Umbilical cord (tissue), 1 donor: ENCODE measurements at regions not wholly inside any gene's neighbourhood (a gene's known extent, or its start where the extent isn't known, plus 50 kb on each side); places are given as distances from the start of the nearest gene placed in this dataset.

Experiments
- DNase-seq: peaks from one replicate; pipeline ENCODE4 v3.0.0-alpha.2; 2015; ENCODE audit warnings: low spot score

GRCh38 chr20:57927376-57927775, 217.6 kb upstream of the PMEPA1 start:
- no peak for DNase-seq

- DNase-seq, result no peak
Measured at GRCh38 chr20:57922706-57923105, 212.9 kb upstream of the PMEPA1 start.

GRCh38 chr20:57922083-57922482, 212.3 kb upstream of the PMEPA1 start:
- DNase-seq, result no peak

GRCh38 chr20:57921676-57922075, 211.9 kb upstream of the PMEPA1 start:
- no peak for DNase-seq

GRCh38 chr20:57920971-57921370, 211.2 kb upstream of the PMEPA1 start:
- no peak for DNase-seq

- no peak for DNase-seq
Measured at GRCh38 chr20:57919049-57919448, 209.2 kb upstream of the PMEPA1 start.

GRCh38 chr20:57918551-57918950, 208.7 kb upstream of the PMEPA1 start:
- no peak for DNase-seq

GRCh38 chr20:57914205-57914604, 204.4 kb upstream of the PMEPA1 start:
- no peak for DNase-seq

- DNase-seq, result no peak
Measured at GRCh38 chr20:57913156-57913930, 203.5 kb upstream of the PMEPA1 start.

GRCh38 chr20:57912227-57912582, 202.4 kb upstream of the PMEPA1 start:
- DNase-seq, result no peak

GRCh38 chr20:57911512-57912226, 201.9 kb upstream of the PMEPA1 start:
- DNase-seq, result no peak

- DNase-seq, result no peak
Measured at GRCh38 chr20:57910716-57911115, 200.9 kb upstream of the PMEPA1 start.

GRCh38 chr20:57909763-57910331, 200.0 kb upstream of the PMEPA1 start:
- no peak for DNase-seq

GRCh38 chr20:57908704-57909630, 199.2 kb upstream of the PMEPA1 start:
- DNase-seq, result peak; percentile 59

GRCh38 chr20:57908226-57908625, 198.4 kb upstream of the PMEPA1 start:
- DNase-seq, result no peak

- DNase-seq, result peak; percentile 38
Measured at GRCh38 chr20:57907131-57908000, 197.6 kb upstream of the PMEPA1 start.

- DNase-seq, result no peak
Measured at GRCh38 chr20:57905448-57905847, 195.6 kb upstream of the PMEPA1 start.

GRCh38 chr20:57904314-57905105, 194.7 kb upstream of the PMEPA1 start:
- no peak for DNase-seq

- DNase-seq, result no peak
Measured at GRCh38 chr20:57902473-57902872, 192.7 kb upstream of the PMEPA1 start.

- DNase-seq, result no peak
Measured at GRCh38 chr20:57901526-57901925, 191.7 kb upstream of the PMEPA1 start.
